Esophagus muscularis mucosa (tissue), 3 donors: ENCODE measurements at regions not wholly inside any gene's neighbourhood (a gene's known extent, or its start where the extent isn't known, plus 50 kb on each side); places are given as distances from the start of the nearest gene placed in this dataset.

Experiments used
- CTCF ChIP-seq, 3 experiments: fragments of 200-600 bp in 2 of 3; fragments of 450-650 bp in 1 of 3; sonication (generic) in 2 of 3; IDR thresholded peaks; one replicate each; pipeline ENCODE4 v1.5.1; 2017 to 2019; ENCODE audit warnings: antibody characterized with exemption in 3 of 3, mild to moderate bottlenecking in 2 of 3, moderate library complexity in 1 of 3
- POLR2AphosphoS5 ChIP-seq, 2 donors: sonication (generic); formaldehyde crosslinking; IDR thresholded peaks; one replicate each; pipeline ENCODE4 v1.6.1; 2017; ENCODE audit warnings: antibody characterized with exemption in 2 of 2

- no peak for TF ChIP-seq CTCF (IDR thresholded peaks at IDR 0.05)
- TF ChIP-seq POLR2AphosphoS5 (IDR thresholded peaks at IDR 0.05): no peak
These were observed 66.8 kb upstream of the CD93 start for GRCh38 chr20:23152902-23153301.
